HT1080 (cell line): ENCODE measurements at regions not wholly inside any gene's neighbourhood (a gene's known extent, or its start where the extent isn't known, plus 50 kb on each side); places are given as distances from the start of the nearest gene placed in this dataset.
A peak's percentile ranks its signal among the peaks of the same experiment; 100 is the strongest.

Experiments
- DNase-seq: peaks from one replicate; pipeline ENCODE4 v3.0.0-alpha.2; 2015; ENCODE audit warnings: low read depth

GRCh38 chr2:41464395-41464794 lies 583.4 kb upstream of the PKDCC start:
- no peak for DNase-seq

GRCh38 chr2:41475959-41476358 lies 571.9 kb upstream of the PKDCC start:
- no peak for DNase-seq

GRCh38 chr2:41482659-41483058 lies 565.2 kb upstream of the PKDCC start:
- DNase-seq = no peak

- no peak for DNase-seq
Observed at GRCh38 chr2:41483226-41483625, 564.6 kb upstream of the PKDCC start.

GRCh38 chr2:41483982-41484857 lies 563.6 kb upstream of the PKDCC start:
- no peak for DNase-seq

GRCh38 chr2:41484858-41485234 lies 563.0 kb upstream of the PKDCC start:
- DNase-seq = no peak

GRCh38 chr2:41486948-41487347 lies 560.9 kb upstream of the PKDCC start:
- no peak for DNase-seq

- DNase-seq = no peak
Observed at GRCh38 chr2:41488888-41489287, 558.9 kb upstream of the PKDCC start.

- DNase-seq = no peak
Observed at GRCh38 chr2:41489638-41490037, 558.2 kb upstream of the PKDCC start.

- DNase-seq = no peak
Observed at GRCh38 chr2:41495050-41495449, 552.8 kb upstream of the PKDCC start.

- DNase-seq = peak; percentile 4
Observed at GRCh38 chr2:41496908-41497307, 550.9 kb upstream of the PKDCC start.

- DNase-seq = no peak
Observed at GRCh38 chr2:41498781-41499180, 549.0 kb upstream of the PKDCC start.

- DNase-seq = no peak
Observed at GRCh38 chr2:41500895-41501294, 546.9 kb upstream of the PKDCC start.

- DNase-seq = no peak
Observed at GRCh38 chr2:41502752-41503151, 545.1 kb upstream of the PKDCC start.

- DNase-seq = no peak
Observed at GRCh38 chr2:41504532-41504931, 543.3 kb upstream of the PKDCC start.

- DNase-seq = no peak
Observed at GRCh38 chr2:41510108-41510507, 537.7 kb upstream of the PKDCC start.

- no peak for DNase-seq
Observed at GRCh38 chr2:41521211-41521610, 526.6 kb upstream of the PKDCC start.

GRCh38 chr2:41527525-41528323 lies 520.1 kb upstream of the PKDCC start:
- no peak for DNase-seq

GRCh38 chr2:41535575-41535974 lies 512.2 kb upstream of the PKDCC start:
- DNase-seq = no peak

- no peak for DNase-seq
Observed at GRCh38 chr2:41540272-41540998, 507.4 kb upstream of the PKDCC start.

GRCh38 chr2:41543726-41544125 lies 504.1 kb upstream of the PKDCC start:
- DNase-seq = no peak

GRCh38 chr2:41544709-41545108 lies 503.1 kb upstream of the PKDCC start:
- DNase-seq = no peak
